Prostate gland (tissue), 2 donors: ENCODE measurements at regions not wholly inside any gene's neighbourhood (a gene's known extent, or its start where the extent isn't known, plus 50 kb on each side); places are given as distances from the start of the nearest gene placed in this dataset.

Experiments used
- POLR2A ChIP-seq: fragments of 450-650 bp; IDR thresholded peaks from one replicate; pipeline ENCODE4 v1.6.1; 2016; ENCODE audit warnings: antibody characterized with exemption, mild to moderate bottlenecking
- POLR2AphosphoS5 ChIP-seq: sonication (generic); formaldehyde crosslinking; IDR thresholded peaks from one replicate; pipeline ENCODE4 v1.6.1; 2017; ENCODE audit warnings: antibody characterized with exemption
- TF ChIP-seq, protein P1 (sequence below), 4 experiments: fragments of 200-600 bp in 2 of 4; fragments of 450-650 bp in 2 of 4; sonication (generic) in 2 of 4; IDR thresholded peaks; 1 replicate in 3 of 4; 2 replicates in 1 of 4; pipeline ENCODE4 v1.5.1; 2016 to 2019; ENCODE audit warnings: antibody characterized with exemption in 4 of 4, mild to moderate bottlenecking in 2 of 4, moderate library complexity in 2 of 4

DNA sequence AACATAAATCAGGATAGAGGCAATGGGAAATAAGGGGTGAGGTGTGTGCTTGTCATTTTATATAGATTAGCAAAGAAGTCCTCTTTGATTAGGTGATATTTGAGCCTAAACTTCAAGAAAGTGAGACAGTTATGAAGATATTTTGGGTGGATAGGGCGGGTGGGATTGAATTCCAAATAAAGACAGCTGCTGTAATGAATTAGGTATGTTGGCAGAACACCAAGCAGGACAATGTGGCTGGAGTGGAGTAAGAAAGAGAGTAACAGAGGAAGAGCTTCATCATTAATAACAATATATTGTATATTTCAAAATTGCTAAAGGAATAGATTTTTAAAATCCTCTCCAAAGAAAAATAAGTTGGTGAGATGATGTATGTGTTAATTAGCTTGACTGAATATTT lies 91.0 kb upstream of the CENPE start:
- TF ChIP-seq, protein P1, sequence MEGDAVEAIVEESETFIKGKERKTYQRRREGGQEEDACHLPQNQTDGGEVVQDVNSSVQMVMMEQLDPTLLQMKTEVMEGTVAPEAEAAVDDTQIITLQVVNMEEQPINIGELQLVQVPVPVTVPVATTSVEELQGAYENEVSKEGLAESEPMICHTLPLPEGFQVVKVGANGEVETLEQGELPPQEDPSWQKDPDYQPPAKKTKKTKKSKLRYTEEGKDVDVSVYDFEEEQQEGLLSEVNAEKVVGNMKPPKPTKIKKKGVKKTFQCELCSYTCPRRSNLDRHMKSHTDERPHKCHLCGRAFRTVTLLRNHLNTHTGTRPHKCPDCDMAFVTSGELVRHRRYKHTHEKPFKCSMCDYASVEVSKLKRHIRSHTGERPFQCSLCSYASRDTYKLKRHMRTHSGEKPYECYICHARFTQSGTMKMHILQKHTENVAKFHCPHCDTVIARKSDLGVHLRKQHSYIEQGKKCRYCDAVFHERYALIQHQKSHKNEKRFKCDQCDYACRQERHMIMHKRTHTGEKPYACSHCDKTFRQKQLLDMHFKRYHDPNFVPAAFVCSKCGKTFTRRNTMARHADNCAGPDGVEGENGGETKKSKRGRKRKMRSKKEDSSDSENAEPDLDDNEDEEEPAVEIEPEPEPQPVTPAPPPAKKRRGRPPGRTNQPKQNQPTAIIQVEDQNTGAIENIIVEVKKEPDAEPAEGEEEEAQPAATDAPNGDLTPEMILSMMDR (IDR thresholded peaks at IDR 0.05), result no peak
- TF ChIP-seq POLR2AphosphoS5 (no peak), POLR2A (no peak)
